A673 (cell line): ENCODE measurements at regions not wholly inside any gene's neighbourhood (a gene's known extent, or its start where the extent isn't known, plus 50 kb on each side); places are given as distances from the start of the nearest gene placed in this dataset.

Experiments used
- EZH2 ChIP-seq: fragments of 200-600 bp; sonication (generic); IDR thresholded peaks from 2 replicates; pipeline ENCODE4 v1.6.1; 2017; ENCODE audit warnings: borderline replicate concordance, low read depth, mild to moderate bottlenecking, mixed read lengths, antibody characterized with exemption, low read length; ENCODE audit not compliant: poor library complexity, severe bottlenecking
- TF ChIP-seq, protein P1 (sequence below): fragments of 300-800, 200-600 bp; sonication (generic); conservative IDR thresholded peaks from 2 replicates; pipeline ENCODE4 v1.5.1; 2017; ENCODE audit warnings: low read depth, mild to moderate bottlenecking, antibody characterized with exemption, low read length, moderate library complexity, mixed read lengths

DNA sequence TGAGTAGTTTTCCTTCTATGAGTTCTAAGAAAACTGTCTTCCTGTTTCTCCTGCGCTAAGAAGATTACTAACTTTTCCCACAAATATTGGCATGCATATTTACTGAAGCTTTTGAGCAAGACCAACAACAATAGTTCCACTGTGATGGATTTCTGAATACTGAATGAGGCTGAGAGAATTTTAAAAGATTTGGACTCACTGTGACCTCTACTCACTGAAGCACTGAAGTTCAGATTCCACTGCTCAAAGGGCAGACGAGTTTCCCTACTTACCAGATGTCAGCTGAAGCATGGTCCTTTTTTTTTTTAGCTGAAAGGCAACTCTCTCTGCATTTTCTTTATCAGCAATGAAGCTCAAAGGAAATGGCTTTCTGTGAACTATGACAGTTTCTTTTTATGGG is 718.5 kb downstream of the RFPL4B start:
- TF ChIP-seq, protein P1, sequence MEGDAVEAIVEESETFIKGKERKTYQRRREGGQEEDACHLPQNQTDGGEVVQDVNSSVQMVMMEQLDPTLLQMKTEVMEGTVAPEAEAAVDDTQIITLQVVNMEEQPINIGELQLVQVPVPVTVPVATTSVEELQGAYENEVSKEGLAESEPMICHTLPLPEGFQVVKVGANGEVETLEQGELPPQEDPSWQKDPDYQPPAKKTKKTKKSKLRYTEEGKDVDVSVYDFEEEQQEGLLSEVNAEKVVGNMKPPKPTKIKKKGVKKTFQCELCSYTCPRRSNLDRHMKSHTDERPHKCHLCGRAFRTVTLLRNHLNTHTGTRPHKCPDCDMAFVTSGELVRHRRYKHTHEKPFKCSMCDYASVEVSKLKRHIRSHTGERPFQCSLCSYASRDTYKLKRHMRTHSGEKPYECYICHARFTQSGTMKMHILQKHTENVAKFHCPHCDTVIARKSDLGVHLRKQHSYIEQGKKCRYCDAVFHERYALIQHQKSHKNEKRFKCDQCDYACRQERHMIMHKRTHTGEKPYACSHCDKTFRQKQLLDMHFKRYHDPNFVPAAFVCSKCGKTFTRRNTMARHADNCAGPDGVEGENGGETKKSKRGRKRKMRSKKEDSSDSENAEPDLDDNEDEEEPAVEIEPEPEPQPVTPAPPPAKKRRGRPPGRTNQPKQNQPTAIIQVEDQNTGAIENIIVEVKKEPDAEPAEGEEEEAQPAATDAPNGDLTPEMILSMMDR, result no peak
- no peak for TF ChIP-seq EZH2
